Astrocyte (in vitro differentiated cells and primary cell): ENCODE measurements at regions not wholly inside any gene's neighbourhood (a gene's known extent, or its start where the extent isn't known, plus 50 kb on each side); places are given as distances from the start of the nearest gene placed in this dataset.

ENCODE experiments used
- EZH2 ChIP-seq: IDR thresholded peaks from 2 replicates; pipeline ENCODE4 v1.6.1; 2012; ENCODE audit warnings: mild to moderate bottlenecking, low read length, inconsistent platforms; ENCODE audit not compliant: insufficient read depth
- TF ChIP-seq, protein P1 (sequence below): IDR thresholded peaks from 2 replicates; pipeline ENCODE4 v1.5.1; 2011; ENCODE audit warnings: low read depth, mild to moderate bottlenecking, inconsistent platforms, low read length, moderate library complexity; ENCODE audit not compliant: insufficient read depth

DNA sequence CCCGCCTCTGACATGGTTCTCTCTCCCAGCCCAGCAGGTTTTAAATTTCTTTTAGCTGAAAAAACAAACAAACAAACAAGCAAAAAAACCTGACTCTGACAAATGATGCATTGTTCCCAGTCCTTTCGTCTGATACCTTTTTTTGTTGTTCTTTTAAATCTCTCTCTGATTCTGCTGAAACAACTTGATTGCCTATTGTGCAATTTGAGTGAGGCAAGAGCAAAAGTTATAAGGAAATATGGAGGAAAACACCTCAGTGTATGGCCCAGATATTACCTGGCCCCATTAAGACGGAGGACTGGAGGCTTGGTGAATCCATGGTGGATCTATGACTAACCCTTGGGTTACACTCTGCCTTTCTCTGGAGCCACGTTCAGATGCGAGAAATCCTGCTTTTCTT is 164.0 kb downstream of the MELK start:
- TF ChIP-seq, protein P1, sequence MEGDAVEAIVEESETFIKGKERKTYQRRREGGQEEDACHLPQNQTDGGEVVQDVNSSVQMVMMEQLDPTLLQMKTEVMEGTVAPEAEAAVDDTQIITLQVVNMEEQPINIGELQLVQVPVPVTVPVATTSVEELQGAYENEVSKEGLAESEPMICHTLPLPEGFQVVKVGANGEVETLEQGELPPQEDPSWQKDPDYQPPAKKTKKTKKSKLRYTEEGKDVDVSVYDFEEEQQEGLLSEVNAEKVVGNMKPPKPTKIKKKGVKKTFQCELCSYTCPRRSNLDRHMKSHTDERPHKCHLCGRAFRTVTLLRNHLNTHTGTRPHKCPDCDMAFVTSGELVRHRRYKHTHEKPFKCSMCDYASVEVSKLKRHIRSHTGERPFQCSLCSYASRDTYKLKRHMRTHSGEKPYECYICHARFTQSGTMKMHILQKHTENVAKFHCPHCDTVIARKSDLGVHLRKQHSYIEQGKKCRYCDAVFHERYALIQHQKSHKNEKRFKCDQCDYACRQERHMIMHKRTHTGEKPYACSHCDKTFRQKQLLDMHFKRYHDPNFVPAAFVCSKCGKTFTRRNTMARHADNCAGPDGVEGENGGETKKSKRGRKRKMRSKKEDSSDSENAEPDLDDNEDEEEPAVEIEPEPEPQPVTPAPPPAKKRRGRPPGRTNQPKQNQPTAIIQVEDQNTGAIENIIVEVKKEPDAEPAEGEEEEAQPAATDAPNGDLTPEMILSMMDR: no peak
- no peak for TF ChIP-seq EZH2
